NCI-H1105 (cell line): ENCODE measurements at regions not wholly inside any gene's neighbourhood (a gene's known extent, or its start where the extent isn't known, plus 50 kb on each side); places are given as distances from the start of the nearest gene placed in this dataset.

ENCODE experiments used
- DNase-seq: peaks from one replicate; lab custom pipeline; 2025; lab: John Stamatoyannopoulos, UW

DNA sequence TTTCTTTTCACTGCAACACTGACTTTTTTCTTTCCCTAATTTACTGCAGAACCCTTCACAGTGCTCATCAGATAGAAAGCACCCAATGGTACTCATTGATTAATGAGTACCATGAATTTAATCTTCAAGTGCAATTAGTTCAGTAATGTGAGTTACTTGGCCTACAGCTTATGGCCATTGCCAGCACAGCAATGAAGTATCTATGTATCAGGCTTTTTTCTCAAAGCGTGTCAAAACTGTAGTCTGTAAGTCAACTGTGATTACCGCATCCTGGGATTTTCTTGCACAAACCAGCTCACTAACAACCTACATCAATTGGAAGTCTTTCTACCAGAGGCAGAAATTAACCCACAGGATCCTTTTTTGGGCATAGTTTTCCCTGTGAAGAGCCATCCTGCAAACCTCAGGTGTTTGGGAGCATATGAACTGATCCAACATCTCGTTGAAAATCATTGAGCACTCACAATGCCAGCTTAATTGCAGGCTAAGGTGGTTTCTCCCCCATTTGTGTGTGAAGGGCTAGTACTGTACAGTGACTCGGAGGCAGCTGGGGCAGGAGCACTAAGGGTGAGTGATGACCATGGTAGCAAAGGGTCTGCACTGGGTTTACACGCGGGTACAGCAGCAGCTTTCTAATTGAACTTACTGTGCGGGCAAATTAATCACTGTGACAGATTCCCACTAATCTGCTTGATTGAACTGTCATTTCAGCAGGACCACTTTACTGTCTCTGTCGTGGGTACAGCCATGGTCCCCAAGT lies 619.3 kb downstream of the SNAPC1 start:
- no peak for DNase-seq

DNA sequence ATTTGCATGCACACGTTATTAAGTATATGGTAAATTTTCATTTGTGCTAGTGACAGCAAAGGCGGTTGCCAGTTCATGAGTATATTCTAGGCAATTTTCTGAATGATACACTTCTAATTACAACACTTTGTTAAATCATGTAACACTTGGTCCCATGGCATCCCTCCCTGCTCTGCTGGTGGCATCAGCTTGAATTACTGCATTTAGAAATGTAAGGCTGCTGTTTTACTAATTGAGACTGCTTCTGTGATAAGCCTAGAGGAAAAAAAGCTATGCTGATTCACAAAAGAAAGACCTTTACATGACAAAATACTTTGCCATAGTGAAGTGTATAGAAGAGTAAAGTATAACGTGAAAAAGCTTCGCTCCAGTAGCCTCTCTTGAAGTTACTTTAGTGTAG lies 636.1 kb downstream of the KCNH5 start:
- no peak for DNase-seq

- no peak for DNase-seq
Observed at GRCh38 chr14:62409626-62410300, 635.5 kb downstream of the KCNH5 start.

DNA sequence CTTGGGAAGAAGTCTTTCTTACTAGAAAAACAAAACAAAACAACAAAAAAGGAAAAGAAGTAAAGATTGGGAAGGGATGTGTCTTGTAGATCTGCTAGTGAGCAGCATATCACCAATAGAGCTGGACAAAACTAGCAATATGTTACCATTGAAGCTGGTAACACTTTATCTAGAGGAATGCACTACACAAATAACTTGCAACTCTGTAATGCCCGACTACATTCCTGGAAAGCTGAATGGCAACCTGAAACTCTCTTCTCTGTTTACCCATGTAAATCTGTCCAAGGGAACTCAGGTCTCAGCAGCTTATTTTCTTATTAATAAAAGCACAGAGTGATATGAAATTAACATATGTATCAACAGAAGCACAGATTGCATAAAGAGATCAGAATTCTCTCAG lies 624.4 kb downstream of the KCNH5 start:
- no peak for DNase-seq

DNA sequence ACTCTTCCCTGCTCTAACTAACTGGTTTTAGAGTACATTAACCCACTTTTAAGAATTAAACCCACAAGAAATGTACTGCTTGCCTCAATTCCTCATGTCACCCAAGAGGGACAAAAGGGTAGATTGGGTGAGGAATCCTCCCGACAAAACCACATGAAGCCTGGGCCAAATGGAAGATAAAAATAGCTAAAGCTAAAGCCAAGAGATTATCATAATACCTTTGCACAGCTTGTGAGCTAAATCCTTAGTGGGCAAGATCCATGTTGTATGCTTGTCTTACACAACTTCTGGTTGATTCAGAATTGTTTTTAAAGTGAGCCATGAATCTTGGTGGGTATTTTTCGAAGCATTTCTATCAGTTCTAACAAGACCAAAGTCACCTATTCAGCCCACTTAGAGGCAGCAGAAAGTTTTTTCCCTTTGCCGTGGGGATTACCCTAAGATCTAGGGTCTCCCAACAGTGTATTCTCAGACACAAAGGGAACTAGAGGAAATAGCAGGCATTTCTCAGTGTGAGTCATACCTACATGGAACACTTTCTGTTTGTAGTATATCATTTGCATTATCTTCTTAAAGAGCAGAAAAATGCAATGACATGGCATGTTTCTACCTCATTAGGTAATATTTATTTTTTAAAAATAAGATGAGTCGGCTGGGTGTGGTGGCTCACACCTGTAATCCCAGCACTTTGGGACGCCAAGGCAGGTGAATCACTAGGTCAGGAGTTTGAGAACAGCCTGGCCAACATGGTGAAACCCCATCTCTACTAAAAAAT lies 616.6 kb downstream of the KCNH5 start:
- DNase-seq, result no peak

- DNase-seq, result no peak
Observed at GRCh38 chr14:62429683-62430082, 615.6 kb downstream of the KCNH5 start.

DNA sequence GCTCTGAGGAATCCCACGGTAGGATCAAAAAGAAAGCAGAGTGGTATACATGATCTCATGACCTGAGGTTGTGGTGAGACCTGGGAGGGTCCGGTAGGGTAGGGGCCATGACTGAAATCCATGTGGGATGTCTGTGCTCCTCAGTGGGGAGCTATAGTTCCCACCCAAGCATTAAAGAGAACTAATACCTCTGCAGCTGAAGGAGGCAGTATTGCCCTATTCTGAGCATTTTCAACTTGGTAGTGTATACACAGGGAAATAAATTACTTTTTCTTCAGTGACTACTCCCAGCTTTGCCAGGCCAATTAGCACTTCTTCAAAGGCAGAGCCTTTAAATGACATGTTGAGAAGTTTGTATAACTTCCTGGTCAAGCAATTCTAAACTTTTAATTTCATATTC lies 613.8 kb downstream of the KCNH5 start:
- DNase-seq, result no peak

- DNase-seq, result no peak
Observed at GRCh38 chr14:62432955-62433354, 612.3 kb downstream of the KCNH5 start.

GRCh38 chr14:62436261-62436660 lies 609.0 kb downstream of the KCNH5 start:
- peak; percentile 32 for DNase-seq

- DNase-seq, result no peak
Observed at GRCh38 chr14:62439210-62439609, 606.0 kb downstream of the KCNH5 start.

DNA sequence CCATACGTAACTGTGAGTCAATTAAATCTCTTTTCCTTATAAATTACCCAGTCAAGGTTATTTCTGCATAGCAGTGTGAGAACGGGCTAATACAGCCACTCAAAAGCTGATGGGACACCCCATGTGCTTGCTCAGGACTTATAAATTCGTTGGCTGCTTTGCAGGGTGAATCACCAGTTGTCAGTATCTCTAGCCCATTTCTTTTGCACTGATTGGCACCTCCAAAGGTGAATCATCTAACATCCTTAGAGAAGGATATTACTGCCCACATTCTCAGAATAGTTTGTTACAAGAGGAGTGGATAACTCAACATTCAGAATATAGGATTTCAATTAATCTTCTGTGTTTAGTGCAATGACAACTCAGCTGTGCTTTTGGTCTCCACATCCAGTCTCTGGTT lies 601.5 kb downstream of the KCNH5 start:
- no peak for DNase-seq

- DNase-seq, result no peak
Observed at GRCh38 chr14:62445570-62445969, 599.7 kb downstream of the KCNH5 start.

GRCh38 chr14:62451221-62451620 lies 594.0 kb downstream of the KCNH5 start:
- DNase-seq, result no peak

DNA sequence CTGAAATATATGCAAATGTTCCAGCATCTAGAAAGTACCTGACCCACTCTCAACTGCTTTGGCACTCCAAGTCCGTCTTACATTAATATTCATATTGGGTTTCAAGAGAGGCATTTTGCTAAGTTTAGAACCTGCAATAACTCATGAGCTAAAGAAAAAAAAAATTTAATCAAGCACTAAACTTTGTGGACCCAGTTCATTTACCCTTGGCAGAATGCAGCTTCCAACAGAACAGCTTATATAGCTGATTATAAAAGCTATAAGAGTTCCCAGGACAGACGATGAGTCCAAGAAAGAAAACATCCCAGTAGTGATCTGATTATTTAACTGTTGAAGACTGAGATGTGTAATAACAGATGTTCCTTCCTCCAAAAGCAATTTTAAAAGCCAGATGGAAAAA lies 592.0 kb downstream of the KCNH5 start:
- no peak for DNase-seq

GRCh38 chr14:62455446-62455845 lies 589.8 kb downstream of the KCNH5 start:
- DNase-seq, result no peak

DNA sequence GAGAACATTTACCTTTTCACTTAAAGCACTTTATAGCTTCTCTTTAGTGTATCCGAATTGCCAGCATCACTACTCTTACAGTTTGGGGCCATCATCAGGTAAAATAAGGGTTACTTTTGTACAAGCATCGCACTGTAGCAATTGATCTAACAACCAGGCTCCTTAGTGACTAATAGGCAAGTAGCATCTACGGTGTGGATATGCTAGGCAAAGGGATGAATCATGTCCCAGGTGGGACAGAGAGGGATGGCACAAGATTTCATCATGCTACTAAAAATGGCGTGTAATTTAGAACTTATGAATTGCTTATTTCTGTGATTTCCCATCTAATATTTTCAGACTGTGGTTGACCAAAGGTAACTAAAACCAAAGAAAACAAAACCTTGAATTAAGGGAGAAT lies 582.3 kb downstream of the KCNH5 start:
- no peak for DNase-seq

DNA sequence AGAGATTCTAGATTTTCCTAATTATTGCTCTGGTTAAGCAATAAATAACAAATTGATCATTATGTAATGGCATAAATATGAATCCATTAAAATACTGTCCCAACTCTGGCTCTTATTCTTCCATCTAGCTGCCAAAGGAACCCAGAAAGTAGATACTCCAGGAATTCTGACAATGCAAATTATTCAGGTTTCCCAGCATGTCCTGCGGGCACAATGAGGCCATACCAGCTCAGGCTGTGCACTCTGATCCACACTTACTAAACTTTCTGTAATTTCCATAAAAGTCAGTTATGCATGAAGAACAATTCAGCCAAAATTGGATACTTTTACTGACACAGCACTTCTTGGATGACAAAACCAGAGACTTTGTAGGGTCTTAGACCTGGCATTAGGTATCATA lies 576.3 kb downstream of the KCNH5 start:
- no peak for DNase-seq

DNA sequence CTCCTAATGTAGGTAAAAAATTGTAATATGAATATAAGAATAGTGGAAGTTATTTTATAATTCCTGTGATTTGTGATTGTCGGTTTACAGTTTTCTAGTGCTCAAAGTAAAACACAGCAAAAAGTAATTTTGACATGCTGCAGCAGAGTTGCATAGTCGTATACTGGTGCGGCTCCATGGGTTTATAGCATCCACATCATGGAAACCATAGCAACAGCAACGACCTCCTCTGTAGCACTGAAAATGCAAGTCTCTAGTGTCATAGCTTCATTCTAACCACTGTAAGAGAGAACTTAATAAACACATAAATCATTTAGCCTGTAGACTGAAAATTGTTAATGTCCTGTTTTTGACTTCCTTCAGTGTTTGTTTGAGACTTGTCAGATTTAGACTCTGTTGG lies 574.3 kb downstream of the KCNH5 start:
- no peak for DNase-seq

DNA sequence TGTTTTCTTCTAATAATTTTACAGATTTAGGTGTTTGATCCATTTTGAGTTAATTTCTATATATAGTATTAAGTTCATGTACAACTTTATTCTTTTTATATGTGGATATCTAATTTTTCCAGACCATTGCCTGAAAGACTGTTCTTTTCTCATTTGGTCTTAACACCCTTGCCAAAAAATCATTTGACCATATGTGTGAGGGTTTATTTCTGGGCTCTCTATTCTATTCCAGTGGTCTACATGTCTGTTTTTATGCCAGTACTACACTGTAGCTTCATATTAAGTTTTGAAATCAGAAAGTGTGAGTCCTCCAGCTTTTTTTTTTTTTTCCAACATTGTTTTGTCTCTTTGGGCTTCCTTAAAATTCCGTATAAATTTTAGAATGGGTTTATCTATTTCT lies 554.1 kb downstream of the KCNH5 start:
- DNase-seq, result no peak

GRCh38 chr14:62497708-62498107 lies 547.5 kb downstream of the KCNH5 start:
- no peak for DNase-seq

- DNase-seq, result no peak
Observed at GRCh38 chr14:62501021-62501750, 544.1 kb downstream of the KCNH5 start.

DNA sequence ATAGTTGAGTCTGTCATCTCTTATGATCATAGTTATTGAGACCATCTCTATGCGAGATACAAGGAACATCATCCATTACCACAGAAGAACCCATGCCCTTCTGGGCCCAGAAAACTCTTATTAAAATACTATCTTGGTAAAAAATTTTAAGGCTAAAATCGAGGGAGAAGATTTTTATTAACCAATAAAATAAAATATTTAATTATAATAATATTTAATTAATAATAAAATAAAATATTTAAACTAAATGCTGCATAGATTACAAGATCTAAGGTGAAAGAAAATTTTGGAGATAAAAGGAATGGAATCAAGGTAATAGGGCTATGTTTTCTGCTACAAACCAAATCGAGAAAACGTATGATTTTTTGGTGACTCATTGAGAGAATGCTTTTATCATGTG lies 540.2 kb downstream of the KCNH5 start:
- no peak for DNase-seq
